HG02981 (cell line): ENCODE measurements at regions not wholly inside any gene's neighbourhood (a gene's known extent, or its start where the extent isn't known, plus 50 kb on each side); places are given as distances from the start of the nearest gene placed in this dataset.
A peak's percentile ranks its signal among the peaks of the same experiment; 100 is the strongest.
"Not testable (repeated sequence)": the region's sequence is repeated elsewhere in the genome, so short reads cannot be mapped to it uniquely, and the experiment has no call there.

Experiments used
- ATAC-seq: cut with Tn5 transposase; IDR thresholded peaks from one replicate; pipeline ENCODE4 v1.9.1; 2021; ENCODE audit warnings: mild to moderate bottlenecking, moderate library complexity; ENCODE audit not compliant: unreplicated experiment

GRCh38 chr5:168073311-168073710 is 218.1 kb upstream of the WWC1 start:
- no peak for ATAC-seq

- no peak for ATAC-seq
These were observed 217.2 kb upstream of the WWC1 start for GRCh38 chr5:168073991-168074800.

- no peak for ATAC-seq
These were observed 216.1 kb upstream of the WWC1 start for GRCh38 chr5:168075387-168075786.

- ATAC-seq, result peak; percentile 69
These were observed 214.9 kb upstream of the WWC1 start for GRCh38 chr5:168076561-168076991.

GRCh38 chr5:168085261-168086031 is 206.0 kb upstream of the WWC1 start:
- no peak for ATAC-seq

GRCh38 chr5:168086104-168086610 is 205.3 kb upstream of the WWC1 start:
- no peak for ATAC-seq

GRCh38 chr5:168086746-168087145 is 204.7 kb upstream of the WWC1 start:
- no peak for ATAC-seq

- ATAC-seq, result no peak
These were observed 202.9 kb upstream of the WWC1 start for GRCh38 chr5:168088410-168089173.

GRCh38 chr5:168089201-168089887 is 202.1 kb upstream of the WWC1 start:
- ATAC-seq, result no peak

GRCh38 chr5:168092209-168093185 is 198.9 kb upstream of the WWC1 start:
- no peak for ATAC-seq

- ATAC-seq, result no peak
These were observed 198.1 kb upstream of the WWC1 start for GRCh38 chr5:168093200-168093910.

- no peak for ATAC-seq
These were observed 194.9 kb upstream of the WWC1 start for GRCh38 chr5:168096525-168096924.

- ATAC-seq, result no peak
These were observed 193.4 kb upstream of the WWC1 start for GRCh38 chr5:168097876-168098653.

- ATAC-seq, result no peak
These were observed 190.1 kb upstream of the WWC1 start for GRCh38 chr5:168101352-168101751.

- not testable (repeated sequence) for ATAC-seq
These were observed 188.4 kb upstream of the WWC1 start for GRCh38 chr5:168103018-168103417.

- no peak for ATAC-seq
These were observed 187.1 kb upstream of the WWC1 start for GRCh38 chr5:168104350-168104749.

GRCh38 chr5:168104811-168105481 is 186.5 kb upstream of the WWC1 start:
- ATAC-seq, result no peak
